AG09309 (cell line): ENCODE measurements at regions not wholly inside any gene's neighbourhood (a gene's known extent, or its start where the extent isn't known, plus 50 kb on each side); places are given as distances from the start of the nearest gene placed in this dataset.
"Not testable (repeated sequence)": the region's sequence is repeated elsewhere in the genome, so short reads cannot be mapped to it uniquely, and the experiment has no call there.

Experiments used
- DNase-seq: peaks from one replicate; pipeline ENCODE4 v3.0.0-alpha.2; 2010; ENCODE audit warnings: low read depth
- H3K4me3 ChIP-seq: 2 replicates; pipeline ENCODE4 v1.5.1; 2011; ENCODE audit warnings: mild to moderate bottlenecking, low read depth, low read length, moderate library complexity; ENCODE audit not compliant: control insufficient read depth
- TF ChIP-seq, protein P1 (sequence below): IDR thresholded peaks from 2 replicates; pipeline ENCODE4 v1.5.1; 2011; ENCODE audit warnings: mild to moderate bottlenecking, low read depth, low read length, inconsistent platforms; ENCODE audit not compliant: insufficient read depth, control insufficient read depth; ENCODE audit errors: missing control alignments

DNA sequence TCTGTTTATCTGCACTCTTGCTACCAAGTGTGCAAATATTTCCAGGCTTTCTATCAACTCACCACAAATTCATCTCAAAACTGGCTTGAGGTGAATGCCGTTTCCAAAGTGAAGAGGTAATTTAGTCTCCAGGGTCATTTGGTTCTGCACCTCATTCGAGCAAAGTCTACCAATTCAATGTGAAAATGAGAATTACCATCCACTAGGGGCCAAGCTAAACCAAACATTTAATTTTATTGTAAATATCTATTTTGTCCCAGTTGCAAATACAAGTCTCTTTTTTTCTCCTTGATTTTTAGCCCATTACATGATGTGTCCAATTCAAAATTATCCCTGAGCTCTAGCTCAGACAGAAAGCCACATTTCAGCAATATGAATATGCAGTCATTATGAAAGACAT, 152.3 kb upstream of the PTBP2 start:
- TF ChIP-seq, protein P1, sequence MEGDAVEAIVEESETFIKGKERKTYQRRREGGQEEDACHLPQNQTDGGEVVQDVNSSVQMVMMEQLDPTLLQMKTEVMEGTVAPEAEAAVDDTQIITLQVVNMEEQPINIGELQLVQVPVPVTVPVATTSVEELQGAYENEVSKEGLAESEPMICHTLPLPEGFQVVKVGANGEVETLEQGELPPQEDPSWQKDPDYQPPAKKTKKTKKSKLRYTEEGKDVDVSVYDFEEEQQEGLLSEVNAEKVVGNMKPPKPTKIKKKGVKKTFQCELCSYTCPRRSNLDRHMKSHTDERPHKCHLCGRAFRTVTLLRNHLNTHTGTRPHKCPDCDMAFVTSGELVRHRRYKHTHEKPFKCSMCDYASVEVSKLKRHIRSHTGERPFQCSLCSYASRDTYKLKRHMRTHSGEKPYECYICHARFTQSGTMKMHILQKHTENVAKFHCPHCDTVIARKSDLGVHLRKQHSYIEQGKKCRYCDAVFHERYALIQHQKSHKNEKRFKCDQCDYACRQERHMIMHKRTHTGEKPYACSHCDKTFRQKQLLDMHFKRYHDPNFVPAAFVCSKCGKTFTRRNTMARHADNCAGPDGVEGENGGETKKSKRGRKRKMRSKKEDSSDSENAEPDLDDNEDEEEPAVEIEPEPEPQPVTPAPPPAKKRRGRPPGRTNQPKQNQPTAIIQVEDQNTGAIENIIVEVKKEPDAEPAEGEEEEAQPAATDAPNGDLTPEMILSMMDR: no peak
- no peak for DNase-seq
- no peak overlapping the region for H3K4me3 ChIP-seq

DNA sequence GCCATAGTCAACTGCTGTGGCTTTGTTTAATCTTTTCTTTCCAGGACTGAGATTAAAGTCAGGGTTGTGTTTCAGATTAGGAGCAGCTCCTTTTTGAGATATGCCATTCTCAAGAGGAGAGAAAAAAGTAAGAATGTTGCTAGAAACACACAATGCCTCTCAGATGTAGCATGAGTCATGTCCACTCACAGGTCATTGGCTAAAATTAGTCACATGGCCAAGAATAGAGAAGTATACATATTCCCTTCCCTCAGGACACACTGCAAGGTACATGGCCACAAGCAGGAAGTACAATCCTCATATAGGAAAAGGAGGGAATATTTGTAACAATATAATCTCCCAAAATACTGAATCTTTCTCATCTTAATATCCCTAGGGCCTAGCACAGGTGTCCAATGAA, 141.9 kb upstream of the PTBP2 start:
- DNase-seq: no peak
- TF ChIP-seq, protein P1: no peak
- H3K4me3 ChIP-seq: no peak overlapping the region

DNA sequence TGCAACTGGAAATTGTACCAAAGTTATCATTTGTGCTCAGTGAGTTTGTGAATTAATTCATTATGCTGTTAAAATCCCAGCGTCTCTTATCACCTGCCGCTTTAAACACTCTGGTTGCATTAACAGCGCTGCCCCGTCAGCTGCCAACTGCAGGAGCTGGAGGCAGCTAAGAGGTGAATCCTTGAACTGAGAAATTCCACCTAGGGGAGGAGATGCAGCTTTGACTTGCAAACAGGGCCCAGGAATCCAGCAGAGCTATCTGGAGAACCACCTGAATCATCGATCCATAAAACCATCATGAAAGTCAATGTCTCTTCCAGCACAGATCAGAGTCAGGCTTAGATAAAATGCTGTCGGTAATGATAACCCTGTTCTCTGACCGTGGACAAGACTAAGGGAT, 140.7 kb upstream of the PTBP2 start:
- TF ChIP-seq, protein P1: no peak
- no peak for DNase-seq
- no peak overlapping the region for H3K4me3 ChIP-seq

DNA sequence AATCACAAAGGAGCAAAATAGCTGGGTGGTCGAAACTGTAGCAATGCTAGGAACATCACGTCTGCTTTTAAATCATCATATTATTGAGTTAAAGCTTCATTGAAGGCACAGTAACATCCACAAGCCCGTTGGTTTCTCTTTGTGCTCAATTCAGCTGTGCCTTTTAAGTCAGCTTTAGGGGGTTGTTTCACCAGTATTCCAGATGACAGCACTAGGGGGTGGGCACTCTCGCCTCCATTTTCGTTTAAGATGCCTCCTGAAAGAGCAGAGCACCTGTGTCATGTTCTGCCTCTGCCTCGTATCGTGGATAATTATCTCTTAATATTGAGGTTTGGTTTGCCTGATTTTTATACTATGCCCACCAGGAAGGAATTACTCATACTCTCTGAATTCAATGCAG, 139.8 kb upstream of the PTBP2 start:
- no peak for DNase-seq
- TF ChIP-seq, protein P1: no peak
- H3K4me3 ChIP-seq: no peak overlapping the region

DNA sequence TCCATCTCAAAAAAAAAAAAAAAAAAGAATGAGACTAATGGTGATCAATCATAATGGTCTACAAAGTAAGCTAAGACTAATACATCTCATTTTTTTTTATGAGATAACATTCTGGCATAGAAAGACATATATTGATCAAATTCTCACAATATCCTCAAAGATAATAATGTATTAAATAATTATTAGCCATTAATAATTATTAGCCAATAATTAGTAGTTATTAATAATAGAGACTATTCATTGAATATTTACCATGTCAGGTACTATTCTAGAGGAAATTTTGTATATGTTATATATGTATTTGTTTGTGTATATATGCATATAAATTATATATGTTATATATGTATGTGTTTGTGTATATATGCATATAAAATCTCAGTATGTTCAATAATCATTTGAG, 137.7 kb upstream of the PTBP2 start:
- TF ChIP-seq, protein P1: no peak
- no peak overlapping the region for H3K4me3 ChIP-seq
- DNase-seq: no peak

DNA sequence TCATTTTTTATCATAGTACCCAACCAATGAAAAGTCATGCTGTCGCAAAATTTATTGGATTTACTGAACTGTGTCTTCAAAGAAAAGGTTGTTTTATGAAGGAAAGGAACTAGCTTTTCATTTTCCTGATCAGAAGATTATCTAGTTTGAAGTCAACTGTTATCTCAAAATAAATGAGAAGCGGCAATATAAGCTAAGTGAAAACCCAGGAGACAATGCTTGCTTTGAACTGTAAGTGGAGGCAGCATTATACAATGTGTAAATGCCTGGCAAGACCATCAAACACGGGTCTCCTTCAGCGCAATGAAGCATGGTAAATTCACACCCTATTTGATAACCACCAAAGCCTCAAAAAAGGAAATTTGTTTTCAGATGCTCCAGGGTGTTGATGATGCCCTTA, 134.4 kb upstream of the PTBP2 start:
- TF ChIP-seq, protein P1: no peak
- no peak for DNase-seq
- no peak overlapping the region for H3K4me3 ChIP-seq

DNA sequence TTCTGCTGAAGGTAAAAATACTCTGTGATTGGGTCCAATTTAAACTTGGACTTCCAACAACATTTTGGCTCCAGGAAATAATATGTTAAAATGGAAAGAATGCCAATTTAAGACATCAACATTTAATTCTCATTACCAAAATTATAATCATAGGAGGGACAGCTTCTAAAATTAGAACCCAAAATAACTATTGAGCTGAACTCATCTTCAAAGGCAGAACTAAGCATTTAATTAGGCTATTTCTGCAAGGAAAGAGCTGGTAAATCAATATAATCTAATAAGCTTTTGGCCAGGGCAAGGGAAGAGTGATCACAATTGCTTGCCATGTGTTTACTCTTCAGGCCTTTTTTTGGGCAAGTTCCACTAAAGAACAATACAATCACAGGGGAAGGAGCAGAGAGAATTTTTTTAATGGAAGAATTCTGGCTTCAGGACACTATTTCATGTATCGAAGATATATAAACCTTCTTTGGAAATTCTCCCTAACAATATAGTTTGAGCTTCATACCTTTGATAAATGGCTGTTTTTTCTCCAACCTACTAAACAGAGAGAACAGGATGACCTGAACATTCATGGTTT, 133.1 kb upstream of the PTBP2 start:
- no peak overlapping the region for H3K4me3 ChIP-seq
- DNase-seq: no peak
- TF ChIP-seq, protein P1: no peak

DNA sequence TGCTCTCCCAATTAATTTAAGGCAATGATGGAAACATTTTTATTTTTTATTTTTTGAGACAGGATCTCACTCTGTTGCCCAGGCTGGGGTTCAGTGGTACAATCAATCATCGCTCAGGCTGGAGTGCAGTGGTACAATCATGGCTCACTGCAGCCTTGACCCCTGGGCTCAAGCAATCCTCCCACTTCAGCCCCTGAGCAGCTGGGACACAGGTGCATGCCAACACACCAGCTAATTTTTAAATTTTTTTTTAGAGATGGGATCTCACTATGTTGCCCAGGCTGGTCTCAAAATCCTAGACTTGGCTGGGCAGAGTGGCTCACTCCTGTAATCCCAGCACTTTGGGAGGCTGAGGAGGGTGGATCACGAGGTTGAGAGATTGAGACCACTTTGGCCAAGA, 126.1 kb upstream of the PTBP2 start:
- not testable (repeated sequence) for H3K4me3 ChIP-seq, DNase-seq
